HG02970 (cell line): ENCODE measurements at regions not wholly inside any gene's neighbourhood (a gene's known extent, or its start where the extent isn't known, plus 50 kb on each side); places are given as distances from the start of the nearest gene placed in this dataset.

Experiments used
- ATAC-seq: cut with Tn5 transposase; IDR thresholded peaks from one replicate; pipeline ENCODE4 v1.9.1; 2021; ENCODE audit warnings: mild to moderate bottlenecking, moderate library complexity, moderate number of reproducible peaks; ENCODE audit not compliant: unreplicated experiment, low FRiP score

GRCh38 chr2:81195017-81195773 is 890.6 kb upstream of the LRRTM1 start:
- ATAC-seq = no peak

GRCh38 chr2:81194581-81194980 is 890.0 kb upstream of the LRRTM1 start:
- ATAC-seq = no peak

DNA sequence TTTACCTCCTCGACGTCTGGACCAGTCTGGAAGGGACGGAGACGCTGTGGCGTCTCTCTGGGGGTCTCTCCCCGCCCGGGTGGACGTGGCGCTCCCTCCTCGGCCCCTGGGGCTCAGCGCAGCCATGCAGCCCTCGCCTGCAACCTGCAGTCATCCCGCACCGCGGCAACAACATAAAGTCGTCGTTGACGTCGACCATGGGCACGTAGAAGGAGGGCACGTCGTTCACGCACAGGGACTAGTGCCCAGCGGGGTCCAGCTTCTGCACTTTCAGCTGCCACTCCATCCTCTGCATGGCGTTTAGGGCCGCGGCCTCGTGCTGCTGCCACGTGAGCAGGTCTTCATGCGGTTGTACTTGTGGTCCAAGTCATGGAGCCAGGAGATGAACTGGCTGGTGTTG is 889.6 kb upstream of the LRRTM1 start:
- no peak for ATAC-seq

- no peak for ATAC-seq
Observed at GRCh38 chr2:81181845-81182244, 877.3 kb upstream of the LRRTM1 start.

DNA sequence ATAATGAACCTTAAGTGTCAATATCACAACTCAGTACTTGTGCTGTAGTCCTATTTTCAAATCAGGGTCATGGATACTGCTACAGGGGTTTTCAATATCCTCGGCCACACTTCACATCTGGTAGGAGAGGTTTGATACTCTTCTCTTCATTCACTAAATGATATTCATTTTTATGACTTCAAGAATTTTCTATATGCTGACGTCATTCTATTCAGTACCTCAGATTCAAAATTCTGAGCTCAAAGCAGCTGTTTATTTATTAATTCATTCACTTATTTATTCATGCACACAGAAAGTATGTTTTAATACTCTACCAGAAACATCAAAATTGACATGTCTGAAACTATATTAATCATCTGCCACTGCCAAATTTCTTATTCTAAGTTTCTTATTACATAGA is 866.9 kb upstream of the LRRTM1 start:
- ATAC-seq = no peak

- no peak for ATAC-seq
Observed at GRCh38 chr2:81163583-81163982, 859.0 kb upstream of the LRRTM1 start.

DNA sequence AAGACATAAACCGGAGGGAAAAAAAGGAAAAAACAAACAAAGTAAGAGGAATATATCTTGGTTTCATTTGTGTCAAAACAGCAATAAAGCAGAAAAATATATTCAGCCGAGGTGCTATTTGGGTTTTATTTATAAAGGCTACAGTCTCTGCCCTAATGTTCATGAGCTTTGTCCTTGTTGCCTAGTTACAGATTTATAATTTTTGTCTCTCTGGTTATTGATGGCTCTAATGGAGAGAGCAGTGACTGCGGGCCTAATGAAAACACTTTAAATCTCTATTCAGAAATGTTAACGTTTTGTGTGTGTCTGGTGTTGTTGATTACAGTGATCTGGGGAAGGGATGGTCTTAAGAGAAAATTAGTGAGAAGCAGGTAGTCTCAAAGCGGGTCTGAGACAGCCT is 854.0 kb upstream of the LRRTM1 start:
- ATAC-seq = no peak

DNA sequence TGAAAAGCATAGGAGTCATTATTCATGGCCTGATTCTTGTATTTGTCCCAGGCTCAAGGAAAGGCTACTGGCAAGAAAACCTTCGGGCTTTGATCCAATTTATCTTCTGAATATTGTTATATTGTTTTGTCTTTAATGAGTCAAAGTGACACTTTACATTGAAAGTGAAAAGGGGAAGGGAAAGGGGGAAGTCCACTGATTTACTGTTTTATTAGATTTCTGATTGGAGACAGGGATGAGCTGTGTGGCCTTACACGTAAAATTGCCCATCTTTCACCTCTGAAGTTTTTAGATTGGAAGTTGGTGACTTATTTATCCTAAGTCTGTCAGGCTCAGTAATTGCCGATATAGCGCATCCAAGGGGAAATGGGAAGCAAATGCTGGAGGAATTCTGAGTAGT is 843.8 kb upstream of the LRRTM1 start:
- no peak for ATAC-seq

DNA sequence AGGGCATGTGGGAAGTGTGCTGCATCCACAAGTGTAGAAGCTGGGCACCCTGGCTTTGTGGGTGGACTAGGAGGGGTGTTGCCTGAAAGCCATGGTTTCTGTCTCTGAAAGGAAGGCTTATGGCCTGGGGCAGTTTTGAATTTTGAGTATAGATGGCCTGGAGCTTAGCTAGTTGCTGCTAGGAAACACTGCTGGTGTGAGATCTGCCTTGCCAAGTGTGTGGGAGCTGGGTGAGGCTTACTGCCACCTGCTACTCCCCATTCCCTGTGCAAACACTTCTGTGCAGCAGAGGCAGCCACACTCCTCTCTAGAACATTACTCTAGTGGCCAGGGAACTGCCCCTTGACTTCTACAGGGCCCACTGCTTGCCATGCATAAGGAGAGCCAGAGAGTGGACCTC is 831.7 kb upstream of the LRRTM1 start:
- no peak for ATAC-seq

GRCh38 chr2:81097361-81097760 is 792.8 kb upstream of the LRRTM1 start:
- ATAC-seq = no peak

GRCh38 chr2:81093031-81093430 is 788.5 kb upstream of the LRRTM1 start:
- ATAC-seq = no peak

DNA sequence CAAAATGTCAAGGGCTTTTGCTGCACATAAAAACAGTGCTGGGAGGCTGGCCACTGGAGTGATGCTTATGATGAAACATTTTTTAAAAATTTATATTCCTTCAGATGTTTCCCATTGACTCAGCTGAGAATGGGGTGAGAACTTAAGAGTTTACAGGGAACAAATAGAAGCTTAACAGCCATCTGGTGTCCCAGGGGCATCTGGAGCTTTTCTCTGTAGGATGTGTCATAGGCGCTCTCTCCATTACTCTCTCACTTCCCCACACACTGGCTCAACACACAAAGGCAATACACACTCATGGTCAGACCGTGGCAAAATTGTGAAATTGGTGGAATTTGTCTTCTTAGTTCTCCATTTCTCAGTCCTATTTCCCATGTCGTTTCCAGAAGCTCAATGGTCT is 783.1 kb upstream of the LRRTM1 start:
- no peak for ATAC-seq

DNA sequence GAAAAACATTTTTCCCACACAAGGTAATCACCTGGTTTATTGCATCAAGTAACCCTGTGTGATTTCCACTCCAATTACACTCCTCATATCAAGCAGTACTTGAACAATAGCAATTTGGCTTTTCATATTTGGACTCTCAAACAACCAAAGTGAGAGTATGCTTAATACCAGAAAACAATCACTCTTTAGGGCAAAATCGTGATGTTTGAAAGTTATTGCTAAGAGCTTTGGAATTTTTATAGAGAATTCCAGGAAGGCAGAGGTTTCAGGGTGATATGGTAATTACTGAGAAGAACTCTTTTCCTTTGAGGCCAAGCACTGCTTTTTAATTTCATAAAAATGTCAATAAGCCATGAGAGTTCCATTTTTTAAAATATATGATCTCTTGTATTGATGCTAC is 779.5 kb upstream of the LRRTM1 start:
- no peak for ATAC-seq

DNA sequence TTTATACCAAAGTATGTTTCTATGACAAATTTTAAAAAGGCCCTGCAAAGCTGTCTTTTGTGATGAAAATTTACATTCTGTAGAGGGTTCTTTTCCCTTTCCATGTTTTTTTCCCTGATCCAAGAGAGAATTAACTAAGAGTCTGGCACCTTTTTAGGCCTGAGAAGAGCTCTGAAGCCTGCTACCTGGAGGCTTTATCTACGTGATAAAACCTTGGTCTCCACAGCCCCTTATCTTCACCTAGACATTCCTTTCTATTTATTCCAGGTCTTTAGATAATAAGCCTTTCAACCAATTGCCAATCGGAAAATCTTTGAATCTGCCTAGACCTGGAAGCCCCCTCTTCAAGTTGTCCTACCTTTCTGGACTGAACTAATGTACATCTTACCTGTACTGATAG is 774.1 kb upstream of the LRRTM1 start:
- ATAC-seq = no peak

DNA sequence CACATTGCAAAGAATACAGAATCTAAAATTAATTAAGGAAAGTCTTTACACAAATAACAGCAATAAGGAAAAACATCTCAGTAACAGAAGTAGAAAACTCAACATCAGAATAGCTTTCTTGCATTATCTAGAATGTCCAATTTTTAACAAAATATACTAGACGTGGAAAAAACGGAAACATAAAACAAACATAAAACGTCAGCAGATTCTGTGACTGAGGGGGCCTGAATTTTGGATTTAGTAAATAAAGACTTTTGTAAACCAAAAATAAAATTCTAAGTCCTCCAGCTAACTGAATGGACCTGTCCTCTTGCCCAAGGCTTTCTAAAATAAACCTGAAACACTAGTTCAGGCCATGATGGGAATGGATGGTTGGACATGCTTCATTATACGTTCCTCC is 773.5 kb upstream of the LRRTM1 start:
- no peak for ATAC-seq

DNA sequence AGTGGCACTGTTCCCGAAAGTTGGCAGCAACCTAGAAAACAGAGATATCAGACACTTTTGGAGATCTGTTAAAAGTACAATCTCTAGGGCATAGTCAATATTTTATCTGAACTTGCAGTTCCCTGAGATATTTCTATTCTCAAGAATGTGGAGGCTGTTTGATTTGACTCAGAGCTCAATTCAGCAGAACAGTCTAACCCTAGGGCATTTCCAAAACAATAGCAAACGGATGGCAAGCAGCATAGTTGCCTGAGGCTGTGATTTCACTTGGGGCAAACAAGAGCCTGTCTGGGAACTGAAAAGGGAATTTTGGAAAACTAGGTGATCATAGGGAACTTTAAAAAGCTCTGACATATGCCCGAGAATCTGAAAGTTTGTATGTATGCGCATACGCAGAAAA is 772.8 kb upstream of the LRRTM1 start:
- ATAC-seq = no peak

DNA sequence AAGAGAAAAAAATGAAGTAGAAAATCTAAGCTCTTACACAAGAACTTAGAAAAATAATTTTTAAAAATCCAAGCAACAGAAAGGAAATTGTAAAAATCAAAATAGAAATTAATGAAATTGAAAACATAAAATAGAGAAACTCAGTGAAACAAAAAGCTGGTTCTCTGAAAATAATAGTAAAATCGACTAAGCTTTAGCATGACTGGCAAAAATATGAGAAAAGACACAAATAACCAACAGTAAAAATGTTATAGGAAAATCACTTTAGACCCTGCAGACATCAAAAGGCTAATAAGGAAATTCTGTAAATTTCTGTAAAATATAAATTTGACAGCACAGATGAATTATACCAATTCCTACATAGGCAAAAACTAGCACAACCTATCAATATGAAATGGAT is 768.9 kb upstream of the LRRTM1 start:
- ATAC-seq = no peak

DNA sequence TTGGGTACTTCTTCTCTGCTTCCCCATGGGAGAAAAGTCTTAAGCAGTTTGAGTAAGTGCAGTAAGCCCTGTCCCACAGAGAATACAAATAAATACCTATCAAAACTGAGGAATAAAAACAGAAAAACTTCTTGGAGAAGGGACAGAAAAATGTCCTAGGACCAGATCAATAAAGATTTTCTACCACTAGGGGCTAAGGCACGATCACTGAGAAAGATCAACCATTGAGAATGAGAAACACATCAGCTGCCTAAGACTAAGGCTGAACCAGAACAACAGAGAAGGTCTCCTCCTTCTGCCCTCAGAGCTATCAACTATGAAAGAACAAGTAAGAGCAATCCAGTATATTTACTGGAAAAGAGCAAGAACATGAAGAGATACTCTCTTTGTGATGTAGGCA is 763.6 kb upstream of the LRRTM1 start:
- no peak for ATAC-seq

- no peak for ATAC-seq
Observed at GRCh38 chr2:81061016-81061415, 756.5 kb upstream of the LRRTM1 start.

- no peak for ATAC-seq
Observed at GRCh38 chr2:81050580-81051095, 746.1 kb upstream of the LRRTM1 start.

DNA sequence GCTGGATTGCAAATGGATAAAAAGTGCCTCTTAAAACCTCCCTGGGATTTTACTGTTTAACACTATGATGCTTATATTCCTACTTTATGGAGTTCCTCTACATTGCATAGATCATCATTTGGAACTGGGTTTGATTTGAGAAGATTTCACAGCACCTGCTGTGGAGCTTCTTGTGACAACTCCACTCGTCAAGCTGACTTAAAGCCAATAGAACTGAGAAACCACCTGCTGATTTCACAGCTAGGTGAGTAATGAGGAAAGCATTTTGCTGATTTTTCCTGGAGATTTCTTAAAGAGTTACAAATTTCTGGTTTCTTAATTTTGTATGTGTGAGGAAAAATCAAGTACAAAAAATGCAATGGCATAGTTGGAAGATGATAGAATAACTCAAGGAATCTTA is 739.1 kb upstream of the LRRTM1 start:
- no peak for ATAC-seq

DNA sequence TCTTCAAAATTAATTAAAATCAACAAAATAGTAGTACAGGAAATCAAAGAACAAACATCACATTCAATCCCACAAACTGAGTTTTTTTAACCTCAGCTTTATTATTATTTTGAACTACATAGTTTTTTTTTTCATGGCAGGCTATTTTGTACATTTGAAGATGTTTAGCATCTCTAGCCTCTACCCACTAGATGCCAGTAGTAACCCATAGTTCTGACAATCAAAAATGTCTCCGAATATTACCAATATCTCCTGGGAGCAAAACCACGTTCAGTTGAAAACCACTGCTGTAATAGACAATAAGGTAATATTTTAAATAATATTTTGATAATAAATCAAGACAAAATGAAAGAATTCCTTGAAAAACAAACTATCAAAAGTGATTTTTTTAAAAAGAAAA is 702.6 kb upstream of the LRRTM1 start:
- ATAC-seq = no peak

DNA sequence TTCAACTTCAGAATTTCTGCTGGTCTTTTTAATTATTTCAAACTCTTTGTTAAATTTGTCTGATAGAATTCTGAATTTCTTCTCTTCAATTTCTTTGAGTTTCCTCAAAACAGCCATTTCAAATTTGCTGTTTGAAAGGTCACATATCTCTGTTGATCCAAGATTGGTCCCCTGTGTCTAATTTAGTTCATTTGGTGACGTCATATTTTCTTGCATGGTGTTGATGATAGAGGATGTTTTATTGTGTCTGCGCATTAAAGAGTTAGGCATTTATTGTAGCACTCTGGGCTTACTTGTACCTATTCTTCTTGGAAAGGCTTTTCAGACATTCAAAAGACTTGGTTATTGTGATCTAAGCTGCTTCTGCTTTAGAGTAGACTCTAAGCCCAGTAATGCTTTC is 698.4 kb upstream of the LRRTM1 start:
- ATAC-seq = no peak
